ENCODE measurements at regions not wholly inside any gene's neighbourhood (a gene's known extent, or its start where the extent isn't known, plus 50 kb on each side); places are given as distances from the start of the nearest gene placed in this dataset.

GRCh38 chr18:47758000-47758399 lies 172.5 kb downstream of the SMAD2 start:
- TF ChIP-seq CTCF (IDR thresholded peaks at IDR 0.05): peak; percentile 38
- no peak for DNase-seq
- H3K4me1 Mint-ChIP-seq: no peaks in the 10 kb centered on the region
- no peak overlapping the region for H3K4me3 Mint-ChIP-seq
- H3K27me3 Mint-ChIP-seq (ENCODE audit: low read depth, poor library complexity): peaks cover 26% of the 10 kb centered on the region
- peaks cover 46% of the 10 kb centered on the region for H3K9me3 Mint-ChIP-seq
- H3K27ac Mint-ChIP-seq: no peak overlapping the region
- H3K36me3 Mint-ChIP-seq (ENCODE audit: low read depth): peaks cover 23% of the 10 kb centered on the region

DNA sequence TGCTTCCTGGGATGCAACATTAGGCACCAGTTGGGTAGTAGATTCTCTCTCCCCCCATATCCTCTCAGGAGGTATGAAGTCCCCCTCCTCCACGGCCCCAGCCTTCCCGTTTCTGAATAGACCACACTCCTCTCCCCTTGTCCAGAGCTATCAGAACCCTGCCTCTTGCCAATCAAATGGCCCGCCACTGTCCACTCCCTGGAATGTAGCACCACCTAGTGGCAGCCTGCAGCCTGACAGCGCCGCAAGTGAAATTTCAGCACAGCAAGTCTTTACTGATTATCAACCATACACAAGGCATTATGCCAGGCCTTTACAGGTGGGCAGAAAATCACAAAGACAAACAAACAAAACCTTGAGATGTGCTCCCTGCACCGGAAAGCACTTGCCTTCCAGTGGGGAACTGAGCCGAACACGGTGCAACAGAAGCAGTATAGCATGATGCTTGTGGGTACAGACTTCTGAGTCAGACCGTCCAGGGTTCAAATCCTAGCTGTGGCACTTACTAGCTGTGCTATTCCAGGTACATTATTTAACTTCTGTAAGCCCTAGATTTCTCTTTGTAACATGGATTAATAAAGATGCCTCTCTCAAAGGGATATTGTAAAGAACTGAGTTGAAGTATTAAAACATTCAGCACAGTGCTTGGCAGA lies 174.0 kb downstream of the SMAD2 start:
- peaks cover 41% of the 10 kb centered on the region for H3K27me3 Mint-ChIP-seq (ENCODE audit: low read depth, poor library complexity)
- DNase-seq: peak; percentile 84
- no peak overlapping the region for H3K27ac Mint-ChIP-seq
- peaks cover 31% of the 10 kb centered on the region for H3K9me3 Mint-ChIP-seq
- peak; percentile 91 for TF ChIP-seq CTCF (IDR thresholded peaks at IDR 0.05)
- peaks cover 19% of the 10 kb centered on the region for H3K36me3 Mint-ChIP-seq (ENCODE audit: low read depth)
- H3K4me1 Mint-ChIP-seq: no peaks in the 10 kb centered on the region
- H3K4me3 Mint-ChIP-seq: no peak overlapping the region

DNA sequence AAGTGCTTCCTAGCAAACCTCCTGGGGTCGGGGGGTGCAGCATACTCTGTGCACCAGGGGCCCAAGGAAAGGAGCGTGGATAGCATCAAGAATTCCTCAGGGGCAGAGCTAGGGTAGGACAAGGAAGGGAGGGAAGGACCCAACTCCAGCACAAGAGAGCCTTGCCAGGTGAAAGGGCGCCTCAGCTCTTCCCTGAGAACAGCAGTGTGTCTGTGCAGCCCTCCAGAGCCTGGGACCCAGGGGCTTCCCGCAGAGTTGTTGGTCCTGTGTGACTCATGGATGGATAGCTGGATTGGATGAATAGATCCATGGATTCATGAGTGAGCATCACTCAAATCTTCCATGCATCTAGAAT lies 175.4 kb downstream of the SMAD2 start:
- no peak overlapping the region for H3K27ac Mint-ChIP-seq
- no peak overlapping the region for H3K4me3 Mint-ChIP-seq
- DNase-seq: no peak
- no peaks in the 10 kb centered on the region for H3K4me1 Mint-ChIP-seq
- peaks cover 55% of the 10 kb centered on the region for H3K27me3 Mint-ChIP-seq (ENCODE audit: low read depth, poor library complexity)
- TF ChIP-seq CTCF (IDR thresholded peaks at IDR 0.05): no peak
- peaks cover 11% of the 10 kb centered on the region for H3K36me3 Mint-ChIP-seq (ENCODE audit: low read depth)
- H3K9me3 Mint-ChIP-seq: peaks cover 18% of the 10 kb centered on the region

GRCh38 chr18:47754311-47755101 lies 176.0 kb downstream of the SMAD2 start:
- Mint-ChIP-seq H3K27me3 (ENCODE audit: low read depth, poor library complexity) (peaks cover 61% of the 10 kb centered on the region), H3K36me3 (ENCODE audit: low read depth) (peaks cover 7% of the 10 kb centered on the region), H3K27ac (no peak overlapping the region), H3K9me3 (peaks cover 12% of the 10 kb centered on the region), H3K4me1 (no peaks in the 10 kb centered on the region), H3K4me3 (peak overlapping the region; percentile 40)
- peak; percentile 95 for TF ChIP-seq CTCF (IDR thresholded peaks at IDR 0.05)
- DNase-seq: peak; percentile 89

- H3K4me1 Mint-ChIP-seq: peaks cover under 1% of the 10 kb centered on the region
- DNase-seq: no peak
- peaks cover 72% of the 10 kb centered on the region for H3K27me3 Mint-ChIP-seq (ENCODE audit: low read depth, poor library complexity)
- H3K36me3 Mint-ChIP-seq (ENCODE audit: low read depth): no peaks in the 10 kb centered on the region
- H3K9me3 Mint-ChIP-seq: no peaks in the 10 kb centered on the region
- no peak overlapping the region for H3K4me3 Mint-ChIP-seq
- H3K27ac Mint-ChIP-seq: no peak overlapping the region
- TF ChIP-seq CTCF (IDR thresholded peaks at IDR 0.05): no peak
Observed at GRCh38 chr18:47752796-47753645, 177.4 kb downstream of the SMAD2 start.
